Posterior cingulate gyrus (tissue), 11 donors: ENCODE measurements at regions not wholly inside any gene's neighbourhood (a gene's known extent, or its start where the extent isn't known, plus 50 kb on each side); places are given as distances from the start of the nearest gene placed in this dataset.

Source experiments
- DNase-seq, 10 donors: peaks; one replicate each; pipeline versions ENCODE4 v3.0.0 to v3.0.0-alpha.2; 2020 to 2021; ENCODE audit warnings: mixed read lengths in 3 of 10
- intact Hi-C: fragments of 100-400 bp; cut with DNase I; formaldehyde crosslinking; loops from one replicate; pipeline ENCODE4 v1.15.1; 2023

GRCh38 chr16:54813778-54814177 lies 116.9 kb upstream of the IRX5 start:
- no peak for DNase-seq
- intact Hi-C loops: no loop called here

- DNase-seq: no peak
- intact Hi-C loops: no loop called here
Observed at GRCh38 chr16:54812229-54812628, 118.4 kb upstream of the IRX5 start.

DNA sequence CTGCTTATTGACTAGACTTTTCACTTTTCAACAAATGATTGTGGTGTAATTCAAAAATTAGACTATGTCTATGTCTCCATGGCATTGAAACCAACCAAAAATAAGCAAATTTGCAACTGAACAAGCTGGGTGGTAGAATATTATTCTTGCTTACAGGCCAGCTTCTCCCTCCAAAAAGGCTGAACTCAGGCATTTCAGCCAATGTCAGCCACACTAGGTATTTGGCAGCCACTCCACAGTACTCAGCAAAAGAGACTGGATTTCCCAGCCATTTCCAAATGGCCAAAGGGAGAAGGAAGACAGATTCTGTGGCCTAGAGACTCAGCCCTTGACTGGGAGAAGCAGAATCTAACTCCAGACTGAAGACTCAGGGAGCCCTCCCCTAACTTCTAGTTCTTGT lies 121.8 kb upstream of the IRX5 start:
- intact Hi-C loops: no loop called here
- DNase-seq: no peak

DNA sequence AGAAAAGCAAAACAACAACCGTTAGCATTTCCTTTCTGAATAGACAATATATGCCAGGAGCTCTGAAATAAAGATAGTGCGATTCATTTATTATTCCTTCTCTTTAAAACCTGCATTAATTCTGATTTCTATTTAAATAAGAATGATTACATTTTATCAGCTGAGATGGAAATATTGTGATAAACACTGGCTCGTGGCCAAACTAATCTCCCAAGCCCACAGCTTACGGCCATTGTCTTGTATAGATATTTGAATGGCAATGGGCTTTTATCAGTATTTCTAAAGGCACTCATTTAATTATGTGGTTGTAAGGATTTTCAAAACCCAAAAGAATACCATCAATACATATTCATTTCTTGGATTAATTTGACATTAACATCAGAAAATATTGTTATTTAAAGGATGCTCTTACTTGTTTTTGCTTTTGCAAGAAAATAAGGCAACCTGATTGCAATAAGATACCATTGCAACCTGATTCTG lies 123.7 kb upstream of the IRX5 start:
- intact Hi-C loops: no loop called here
- DNase-seq: no peak

DNA sequence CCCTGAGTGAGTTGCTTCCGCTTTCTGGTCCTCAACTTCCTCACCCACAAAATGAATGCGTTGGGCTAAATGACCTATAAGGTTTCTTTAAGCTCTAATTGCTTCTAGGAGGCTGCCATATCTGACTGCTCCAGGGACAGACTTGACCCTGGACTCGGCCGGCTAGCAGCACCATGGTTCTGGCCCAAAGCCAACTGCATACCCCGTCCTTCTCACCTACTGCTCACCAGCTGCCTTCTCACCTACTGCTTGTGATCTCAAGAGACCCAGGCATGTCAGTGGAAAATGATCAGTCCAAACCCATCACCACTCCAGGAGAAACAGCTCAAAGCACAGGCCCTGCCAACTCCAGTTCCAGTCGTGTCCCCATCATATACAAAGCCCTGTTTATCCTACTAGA lies 124.3 kb upstream of the IRX5 start:
- DNase-seq: no peak
- intact Hi-C loops: no loop called here

DNA sequence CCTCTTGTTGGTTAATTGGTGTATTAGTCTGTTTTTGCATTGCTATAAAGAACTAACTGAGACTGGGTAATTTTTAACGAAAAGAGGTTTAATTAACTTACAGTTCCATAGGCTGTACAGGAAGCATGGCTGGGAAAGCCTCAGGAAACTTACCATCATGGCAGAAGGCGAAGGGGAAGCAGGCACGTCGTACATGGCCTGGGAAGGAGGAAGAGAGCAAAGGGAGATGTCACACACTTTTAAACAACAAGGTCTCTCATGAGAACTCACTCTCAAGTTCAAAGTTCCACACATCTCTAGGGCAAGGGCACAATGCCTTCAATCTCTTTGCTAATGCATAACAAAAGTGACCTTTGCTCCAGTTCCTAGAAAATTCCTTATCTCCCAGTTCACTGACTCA lies 125.0 kb upstream of the IRX5 start:
- intact Hi-C loops: no loop called here
- DNase-seq: no peak

- DNase-seq: no peak
- intact Hi-C loops: no loop called here
Observed at GRCh38 chr16:54801057-54801844, 129.4 kb upstream of the IRX5 start.

DNA sequence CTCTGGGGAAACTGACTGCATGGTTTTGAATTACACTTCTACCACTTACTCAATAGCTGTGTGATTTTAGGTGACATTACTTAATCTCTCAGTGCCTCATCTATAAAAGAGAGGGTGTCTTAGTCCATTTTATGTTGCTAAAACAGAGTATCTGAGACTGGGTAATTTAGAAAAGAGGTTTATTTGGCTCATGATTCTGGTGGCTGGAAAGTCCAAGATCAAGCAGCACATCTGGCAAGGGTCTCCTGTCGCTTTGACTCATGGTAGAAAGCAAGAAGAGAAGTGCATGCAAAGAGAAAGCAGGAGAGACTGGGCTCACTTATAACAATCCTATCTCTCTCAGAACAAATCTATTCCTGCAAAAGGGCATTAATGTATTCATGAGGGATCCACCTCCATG lies 132.4 kb upstream of the IRX5 start:
- DNase-seq: no peak
- intact Hi-C loops: no loop called here

DNA sequence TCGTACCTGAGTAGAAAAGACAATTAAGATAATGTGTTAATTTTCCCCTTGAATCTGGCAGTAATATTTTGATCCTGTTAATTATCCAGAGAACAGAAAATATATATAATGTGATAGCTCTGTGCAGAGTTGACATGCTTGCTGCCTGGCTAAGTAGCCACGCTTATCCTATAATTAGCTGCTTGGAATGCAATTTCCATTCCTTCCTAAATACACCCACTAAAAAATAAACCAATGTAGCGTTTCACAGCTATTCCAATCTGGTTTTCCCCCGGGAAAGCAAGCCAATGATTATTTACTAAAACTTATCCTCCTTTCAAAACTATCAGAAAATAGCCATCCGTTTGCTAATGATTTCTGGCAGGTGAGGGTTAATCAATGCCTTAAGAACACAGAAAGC lies 134.5 kb upstream of the IRX5 start:
- intact Hi-C loops: no loop called here
- no peak for DNase-seq

DNA sequence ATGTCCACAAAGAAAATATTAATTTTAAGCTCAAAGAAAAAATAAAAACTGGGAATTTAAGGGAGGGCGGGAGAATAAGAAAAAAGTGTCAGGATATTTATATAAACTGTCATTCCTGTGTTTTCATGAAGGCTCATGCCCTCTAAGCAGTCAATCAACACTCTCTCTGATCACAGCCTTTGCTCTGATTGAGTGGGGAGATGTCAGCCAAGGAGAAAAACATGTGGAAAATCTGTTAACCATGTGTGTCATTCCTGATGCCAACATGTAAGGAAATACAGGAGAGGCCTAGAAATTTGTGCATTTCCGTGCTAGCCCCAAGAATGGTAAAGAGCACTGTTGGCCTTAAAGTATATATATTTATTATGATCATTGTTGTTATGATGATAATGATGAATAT lies 137.9 kb upstream of the IRX5 start:
- DNase-seq: no peak
- intact Hi-C loops: no loop called here

DNA sequence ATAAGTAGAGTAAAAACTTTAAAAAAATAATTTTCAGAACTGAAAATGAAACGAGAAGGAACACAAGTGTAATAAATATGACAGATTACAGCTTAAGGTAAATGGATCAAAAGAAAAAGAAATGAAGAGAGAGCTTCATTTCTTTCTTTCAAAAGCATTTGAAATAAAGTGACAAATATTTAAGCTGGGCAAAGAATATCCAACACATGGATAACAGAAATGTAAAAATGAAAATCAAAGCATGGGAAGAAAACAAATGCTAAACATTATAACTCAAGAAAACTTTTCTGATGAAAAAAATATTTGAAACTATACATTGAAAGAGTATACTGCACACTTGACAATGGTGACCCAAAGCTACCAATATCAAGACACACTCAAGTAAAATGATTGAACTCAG lies 143.6 kb upstream of the IRX5 start:
- DNase-seq: no peak
- intact Hi-C loops: no loop called here

DNA sequence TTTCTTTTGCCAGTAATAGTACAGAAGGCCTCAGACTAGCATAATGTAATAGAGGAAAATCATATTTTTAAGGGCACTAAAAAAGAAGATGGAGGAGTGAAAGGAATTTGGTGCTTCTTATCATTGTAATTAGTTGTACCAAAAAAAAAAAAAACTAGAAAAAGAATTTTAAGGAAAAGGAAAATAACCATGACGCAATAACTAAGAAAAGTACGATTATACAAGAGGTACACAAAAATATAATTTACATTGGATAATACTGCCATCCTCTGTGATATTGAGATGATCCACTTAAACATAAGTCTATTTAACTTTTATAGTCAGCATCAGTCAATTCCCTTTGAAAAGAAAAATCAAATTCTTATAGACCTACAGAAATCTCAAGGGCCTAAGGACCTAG lies 146.7 kb upstream of the IRX5 start:
- no peak for DNase-seq

GRCh38 chr16:54783226-54783625 lies 147.4 kb upstream of the IRX5 start:
- intact Hi-C loops: no loop called here
- DNase-seq: no peak

More for the DNA sequence above, 146.7 kb upstream of the IRX5 start:
- intact Hi-C loops: no loop called here

DNA sequence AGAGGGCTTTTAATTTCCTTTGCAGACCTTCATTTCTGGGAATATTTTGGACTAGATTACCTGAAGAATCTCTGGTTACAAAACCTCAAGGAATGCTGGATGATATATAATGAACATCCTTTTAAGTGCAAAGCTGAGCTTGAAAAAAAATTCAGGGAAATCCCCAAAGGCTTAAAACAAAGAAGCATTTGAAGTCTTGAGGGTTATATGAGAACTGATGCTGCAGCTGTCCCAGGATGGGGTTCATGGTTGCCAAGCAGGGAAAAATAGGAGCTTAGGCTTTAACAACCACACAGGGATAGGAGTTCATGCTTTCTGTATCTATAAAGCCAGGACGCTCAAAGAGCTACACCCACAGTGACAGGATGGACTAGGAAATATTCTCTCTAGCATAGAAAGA lies 150.4 kb upstream of the IRX5 start:
- no peak for DNase-seq

GRCh38 chr16:54779549-54779948 lies 151.1 kb upstream of the IRX5 start:
- intact Hi-C loops: no loop called here
- no peak for DNase-seq

More for the DNA sequence above, 150.4 kb upstream of the IRX5 start:
- intact Hi-C loops: no loop called here

DNA sequence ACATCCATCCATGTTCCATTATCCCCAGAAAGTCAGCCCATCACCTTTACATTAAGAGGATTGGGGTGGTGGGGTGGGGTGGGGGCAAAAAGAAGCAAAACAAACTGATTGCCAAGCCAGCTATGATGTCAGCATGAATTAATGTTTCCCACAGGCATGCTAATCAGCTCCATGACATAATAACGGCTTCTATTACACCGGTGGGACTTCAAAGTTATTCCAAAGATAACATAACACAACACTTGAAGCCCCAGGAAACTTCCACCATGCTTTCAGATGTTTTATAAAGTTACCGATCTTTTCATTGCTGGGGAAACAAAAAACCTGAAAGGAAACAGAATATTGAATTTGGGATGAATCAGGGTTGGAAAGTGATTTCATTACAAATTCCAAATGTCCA lies 155.9 kb upstream of the IRX5 start:
- DNase-seq: no peak
- intact Hi-C loops: no loop called here

DNA sequence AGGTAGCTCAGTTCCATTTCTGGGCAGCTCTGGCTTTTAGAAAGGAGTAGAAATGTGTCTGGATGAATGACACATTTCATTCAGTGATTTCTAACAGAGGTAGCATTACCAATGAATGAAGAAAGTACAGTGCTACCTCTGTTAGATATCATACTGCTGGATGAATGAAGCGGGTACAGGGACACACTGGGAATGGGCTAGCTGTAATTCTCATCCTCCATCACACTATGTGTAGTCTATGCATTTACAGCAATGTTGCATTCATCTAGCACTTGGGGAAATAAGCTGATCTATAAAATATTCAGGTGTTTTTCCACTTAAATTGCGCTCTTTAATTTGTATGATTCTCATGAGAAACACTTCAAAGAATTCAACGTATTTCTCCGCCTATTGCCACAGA lies 158.3 kb upstream of the IRX5 start:
- DNase-seq: no peak
- intact Hi-C loops: no loop called here

GRCh38 chr16:54766355-54766754 lies 164.3 kb upstream of the IRX5 start:
- intact Hi-C loops: no loop called here
- no peak for DNase-seq

DNA sequence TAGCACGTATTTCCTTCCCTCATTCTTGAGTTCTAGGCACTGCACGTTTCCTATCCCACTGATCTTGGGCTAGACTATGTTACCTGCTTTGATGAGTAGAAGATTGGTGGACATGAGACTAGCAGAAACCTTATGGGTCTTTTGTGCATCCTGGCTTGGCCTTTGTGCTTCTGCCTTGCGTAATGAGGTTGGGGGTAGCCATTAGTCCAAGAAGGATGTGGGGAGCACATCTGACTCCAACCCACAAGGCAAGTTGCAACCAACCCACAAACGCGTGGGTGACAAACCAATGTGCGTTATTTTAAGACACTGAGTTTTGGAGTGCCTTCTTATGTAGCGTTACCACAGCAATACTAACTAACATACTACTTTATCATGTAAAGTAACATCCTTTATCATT lies 180.4 kb upstream of the IRX5 start:
- DNase-seq: no peak
- intact Hi-C loops: no loop called here

- intact Hi-C loops: no loop called here
Observed at GRCh38 chr16:54748611-54749190, 182.0 kb upstream of the IRX5 start.

DNA sequence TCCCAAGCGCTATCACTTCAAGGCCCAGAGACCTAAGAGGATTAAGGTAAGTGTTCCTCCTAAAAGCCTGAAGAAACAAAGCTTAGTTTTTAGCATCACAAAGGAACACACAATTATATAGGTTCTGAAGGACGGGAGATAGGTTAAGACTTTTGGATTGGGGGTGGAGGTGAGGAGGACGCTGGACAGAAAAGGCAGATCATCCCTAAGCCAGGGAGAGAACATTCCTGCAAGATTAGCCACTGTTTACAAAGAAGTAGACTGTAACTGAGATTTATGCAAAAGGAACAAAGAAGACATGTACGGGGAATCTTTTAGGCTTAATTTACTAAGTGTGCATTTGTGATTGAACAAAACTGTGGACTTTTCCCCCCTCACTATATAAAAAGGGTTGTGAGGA lies 184.1 kb upstream of the IRX5 start:
- DNase-seq: no peak
- intact Hi-C loops: no loop called here

More at GRCh38 chr16:54748611-54749190, 182.0 kb upstream of the IRX5 start:
- no peak for DNase-seq

DNA sequence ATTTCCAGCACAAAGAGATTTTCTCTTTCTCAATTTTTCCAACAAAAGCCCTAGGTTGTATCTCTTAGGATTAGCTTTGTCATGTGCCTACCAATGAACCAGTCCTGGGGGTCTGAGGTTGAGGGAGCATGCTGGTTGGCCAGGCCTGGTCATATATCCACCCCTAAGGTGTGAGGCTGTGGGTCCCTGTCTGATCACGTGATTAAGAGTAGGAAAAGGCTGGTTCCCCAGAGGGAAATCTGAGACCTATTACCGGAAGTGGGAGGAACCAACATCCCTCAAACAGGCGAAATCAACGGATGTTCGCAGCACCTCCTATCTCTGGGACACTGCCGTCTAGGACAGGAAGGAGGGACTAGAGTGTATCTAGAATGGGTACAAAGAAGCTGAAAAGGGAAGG lies 185.7 kb upstream of the IRX5 start:
- intact Hi-C loops: no loop called here
- DNase-seq: no peak
